ENCODE measurements at regions not wholly inside any gene's neighbourhood (a gene's known extent, or its start where the extent isn't known, plus 50 kb on each side); places are given as distances from the start of the nearest gene placed in this dataset.
A peak's percentile ranks its signal among the peaks of the same experiment; 100 is the strongest.

DNA sequence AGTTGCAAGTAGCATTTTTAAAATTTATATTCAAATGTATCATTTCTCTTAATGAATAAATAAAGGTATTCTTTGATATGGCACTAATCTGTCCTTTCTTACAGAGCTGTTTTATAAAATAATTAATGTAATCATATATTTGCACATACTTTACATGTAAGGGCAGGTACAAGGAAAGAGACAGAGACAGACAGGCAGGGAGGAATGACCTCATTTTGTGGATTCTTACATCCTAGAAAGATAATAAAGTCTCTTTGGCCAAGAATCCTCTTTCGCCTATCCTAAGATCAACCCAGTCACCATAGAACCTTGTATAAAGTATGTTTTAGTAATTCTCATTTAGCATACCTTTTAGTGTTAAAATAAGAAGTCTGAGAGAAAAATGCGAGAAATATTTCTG, 98.5 kb upstream of the CTSO start:
- no peak for DNase-seq

DNA sequence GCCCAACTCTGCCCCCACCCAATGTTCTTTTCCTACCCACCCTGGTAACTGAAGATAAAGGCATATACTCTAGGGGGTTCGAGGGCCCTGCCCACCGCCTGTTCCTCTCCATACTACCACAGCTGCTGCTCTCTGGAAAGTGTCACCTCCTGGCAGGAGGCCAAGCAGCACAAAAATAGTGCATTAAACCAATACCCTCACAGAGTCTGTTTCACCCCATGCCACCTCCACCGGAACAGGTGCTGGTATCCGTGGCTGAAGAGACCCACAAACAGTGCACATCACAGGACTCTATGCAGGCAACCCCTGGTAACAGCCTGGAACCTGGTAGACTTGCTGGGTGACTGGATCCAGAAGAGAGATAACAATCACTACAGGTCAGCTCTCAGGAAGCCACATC, 85.1 kb upstream of the CTSO start:
- DNase-seq: peak; percentile 1

DNA sequence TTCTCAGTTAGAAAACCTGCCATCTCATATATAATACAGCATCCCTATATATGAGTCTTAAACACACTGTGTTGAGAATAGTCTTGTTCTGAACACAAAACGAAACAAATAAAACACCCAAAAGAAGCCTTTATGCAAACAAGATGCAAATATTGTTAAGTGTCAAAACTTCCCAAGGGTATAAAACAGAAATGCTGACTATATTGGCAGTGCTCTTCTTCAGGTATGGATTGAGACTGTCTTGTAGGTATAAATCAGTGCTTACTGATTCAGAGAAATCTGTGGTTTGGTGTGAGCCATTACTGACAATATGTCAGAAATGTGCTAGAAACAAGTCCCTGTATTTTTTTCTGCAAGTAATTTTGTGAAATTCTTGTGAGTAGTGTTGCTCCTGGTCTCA, 82.8 kb upstream of the CTSO start:
- no peak for DNase-seq

DNA sequence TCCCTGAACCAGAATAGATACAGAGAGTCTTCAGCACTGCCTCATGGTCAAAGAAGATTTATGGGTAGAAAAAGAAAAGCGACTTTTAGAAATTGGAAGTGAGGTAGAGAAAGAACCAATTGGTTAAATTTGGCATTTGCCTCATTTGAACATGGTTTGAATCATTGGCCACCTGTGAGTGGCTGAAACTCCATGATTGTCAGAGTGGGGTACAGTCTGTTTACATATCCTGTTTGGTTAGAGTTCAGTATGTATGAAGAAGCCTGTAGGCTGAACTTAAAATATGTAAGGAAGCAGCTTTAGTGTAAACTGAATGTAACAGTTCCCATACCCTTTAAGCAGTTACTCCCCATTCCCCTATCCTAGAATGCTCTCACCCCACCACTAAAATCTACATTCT, 76.0 kb upstream of the CTSO start:
- no peak for DNase-seq

DNA sequence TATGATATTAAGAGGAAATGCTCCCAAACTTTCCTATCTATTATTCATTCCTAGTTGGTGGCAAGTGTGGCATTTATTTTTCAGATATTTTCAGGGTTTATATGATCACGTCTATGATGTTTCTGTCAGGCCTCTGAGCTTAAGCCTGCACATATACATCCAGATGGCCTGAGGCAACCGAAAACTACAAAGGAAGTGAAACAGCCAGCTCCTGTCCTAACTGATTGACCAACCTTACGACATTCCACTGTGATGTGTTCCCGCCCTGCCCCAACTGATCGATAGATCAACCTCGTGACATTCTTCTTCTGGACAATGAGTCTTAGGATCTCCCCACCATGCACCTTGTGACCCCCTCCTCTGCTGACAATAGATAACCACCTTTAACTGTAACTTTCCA, 67.6 kb upstream of the CTSO start:
- no peak for DNase-seq

DNA sequence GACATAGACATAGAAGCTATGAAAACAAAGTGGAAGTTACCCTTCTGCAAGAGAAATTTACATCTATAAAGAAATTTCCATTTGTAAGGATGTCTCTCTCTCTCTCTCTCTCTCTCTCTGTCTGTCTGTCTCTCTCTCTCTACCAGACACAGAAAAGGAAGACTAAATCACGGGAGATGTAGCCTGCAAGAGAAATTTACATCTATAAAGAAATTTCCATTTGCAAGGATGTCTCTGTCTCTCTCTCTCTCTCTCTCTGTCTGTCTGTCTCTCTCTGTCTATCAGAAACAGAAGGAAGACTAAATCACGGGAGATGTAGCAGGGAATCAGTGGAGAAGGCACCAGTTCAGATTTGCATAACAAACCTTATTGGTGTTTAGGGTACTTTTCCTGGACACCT, 65.6 kb upstream of the CTSO start:
- no peak for DNase-seq

DNA sequence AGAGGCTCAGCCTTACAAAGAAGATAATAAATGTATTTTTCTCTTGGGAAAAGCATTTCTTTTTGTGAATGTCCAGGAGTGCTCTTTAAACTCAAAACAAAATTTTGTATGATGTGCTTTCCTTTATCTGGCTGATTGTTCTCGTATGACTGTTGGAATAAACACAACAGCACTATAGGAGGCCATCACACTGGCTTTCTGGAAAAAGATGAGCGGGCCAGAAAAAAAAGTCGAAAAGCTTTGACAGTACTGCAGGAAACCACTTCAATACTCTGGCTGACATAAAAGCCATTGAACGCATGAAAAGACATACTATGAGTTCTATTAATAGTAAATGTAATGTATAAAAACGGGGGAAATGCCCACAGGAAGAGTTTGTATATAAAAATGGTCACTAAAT, 64.7 kb upstream of the CTSO start:
- DNase-seq: no peak

DNA sequence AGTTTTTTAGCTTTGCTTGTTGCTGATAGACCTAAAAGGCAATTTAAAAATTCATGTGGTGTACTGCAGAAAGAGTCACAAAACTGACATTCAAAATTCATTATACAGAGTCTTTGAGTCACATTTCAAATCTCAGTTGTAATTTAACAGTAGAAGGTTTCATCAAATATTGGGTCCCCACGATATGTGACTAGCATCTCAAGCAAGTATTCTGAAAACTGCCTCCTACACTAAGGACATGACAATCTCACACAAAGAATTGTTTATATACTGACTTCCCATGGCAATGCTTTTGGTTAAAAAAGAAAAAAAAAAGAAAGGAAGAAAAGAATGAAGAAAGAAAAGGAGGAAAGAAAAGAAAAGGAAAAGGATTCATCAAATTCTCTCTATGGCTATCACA, 62.1 kb upstream of the CTSO start:
- DNase-seq: no peak

DNA sequence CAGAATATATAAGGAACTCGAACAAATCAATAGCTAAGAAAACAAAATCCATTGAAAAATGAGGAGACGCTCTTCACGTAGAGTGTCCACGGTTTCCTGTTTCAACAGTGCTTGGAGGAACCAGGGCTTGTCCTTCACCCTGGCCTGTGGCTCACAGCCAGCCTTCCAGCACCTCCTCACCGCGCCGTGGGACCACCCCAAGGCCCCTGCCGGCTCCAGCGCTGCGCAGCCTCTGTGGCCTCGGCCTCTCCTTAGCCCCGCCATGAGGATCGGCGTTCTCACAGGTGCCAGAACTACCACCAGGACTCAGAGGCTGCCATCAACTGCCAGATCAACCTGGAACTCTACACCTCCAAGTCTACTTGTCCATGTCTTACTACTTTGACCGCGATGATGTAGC, 52.5 kb upstream of the CTSO start:
- DNase-seq: no peak

All from DMS53 (cell line).